HG02973 (cell line): ENCODE measurements at regions not wholly inside any gene's neighbourhood (a gene's known extent, or its start where the extent isn't known, plus 50 kb on each side); places are given as distances from the start of the nearest gene placed in this dataset.
"Not testable (repeated sequence)": the region's sequence is repeated elsewhere in the genome, so short reads cannot be mapped to it uniquely, and the experiment has no call there.

Experiments used
- ATAC-seq: cut with Tn5 transposase; IDR thresholded peaks from one replicate; pipeline ENCODE4 v1.9.1; 2021; ENCODE audit warnings: moderate library complexity; ENCODE audit not compliant: unreplicated experiment

GRCh38 chr16:29148867-29149272 lies 164.0 kb downstream of the LAT start:
- ATAC-seq = no peak

GRCh38 chr16:29148131-29148691 lies 163.4 kb downstream of the LAT start:
- ATAC-seq = no peak

- ATAC-seq = not testable (repeated sequence)
Measured at GRCh38 chr16:29147710-29148109, 162.9 kb downstream of the LAT start.

GRCh38 chr16:29146808-29147643 lies 162.2 kb downstream of the LAT start:
- not testable (repeated sequence) for ATAC-seq

GRCh38 chr16:29146266-29146665 lies 161.4 kb downstream of the LAT start:
- ATAC-seq = no peak

- ATAC-seq = not testable (repeated sequence)
Measured at GRCh38 chr16:29145486-29146225, 160.8 kb downstream of the LAT start.

GRCh38 chr16:29145086-29145485 lies 160.2 kb downstream of the LAT start:
- not testable (repeated sequence) for ATAC-seq

GRCh38 chr16:29144669-29145062 lies 159.8 kb downstream of the LAT start:
- ATAC-seq = not testable (repeated sequence)

- not testable (repeated sequence) for ATAC-seq
Measured at GRCh38 chr16:29143739-29144668, 159.2 kb downstream of the LAT start.

- not testable (repeated sequence) for ATAC-seq
Measured at GRCh38 chr16:29142506-29142905, 157.7 kb downstream of the LAT start.

- no peak for ATAC-seq
Measured at GRCh38 chr16:29141586-29142324, 156.9 kb downstream of the LAT start.

GRCh38 chr16:29141121-29141520 lies 156.3 kb downstream of the LAT start:
- ATAC-seq = not testable (repeated sequence)

GRCh38 chr16:29139901-29140855 lies 155.3 kb downstream of the LAT start:
- not testable (repeated sequence) for ATAC-seq

- ATAC-seq = no peak
Measured at GRCh38 chr16:29139261-29139802, 154.5 kb downstream of the LAT start.

GRCh38 chr16:29138698-29139097 lies 153.8 kb downstream of the LAT start:
- ATAC-seq = not testable (repeated sequence)

GRCh38 chr16:29137894-29138662 lies 153.2 kb downstream of the LAT start:
- ATAC-seq = not testable (repeated sequence)

- ATAC-seq = not testable (repeated sequence)
Measured at GRCh38 chr16:29137461-29137860, 152.6 kb downstream of the LAT start.

- ATAC-seq = not testable (repeated sequence)
Measured at GRCh38 chr16:29136916-29137315, 152.1 kb downstream of the LAT start.
